H1 (cell line): ENCODE measurements at regions not wholly inside any gene's neighbourhood (a gene's known extent, or its start where the extent isn't known, plus 50 kb on each side); places are given as distances from the start of the nearest gene placed in this dataset.

Experiments
- CTCF ChIA-PET: fragments of 300-600 bp; sonication (Branson Sonifier 250); formaldehyde crosslinking; loops from one replicate; lab custom pipeline; 2021; ENCODE audit not compliant: partially characterized antibody; lab: Charles Lee
- POLR2A ChIA-PET: fragments of 300-600 bp; sonication (Branson Sonifier 250); formaldehyde crosslinking; loops from one replicate; lab custom pipeline; 2021; ENCODE audit warnings: inconsistent platforms; ENCODE audit not compliant: partially characterized antibody; lab: Charles Lee
- DNase-seq, 2 experiments: peaks; one replicate each; pipeline versions ENCODE4 v3.0.0 to v3.0.0-alpha.2; 2010 to 2022; ENCODE audit warnings: low spot score in 2 of 2, low read depth in 1 of 2, mixed read lengths in 1 of 2
- FAIRE-seq: peaks from 2 replicates; lab custom pipeline; 2011; peaks lifted over from hg19 to GRCh38; lab: Jason Lieb, UNC
- H2AFZ ChIP-seq: 2 replicates; pipeline ENCODE4 v1.8.1; 2012; ENCODE audit warnings: low read length, inconsistent platforms
- H2AK5ac ChIP-seq: 2 replicates; pipeline ENCODE4 v1.6.1; 2013; ENCODE audit warnings: low read depth, low read length
- H2BK120ac ChIP-seq: replicated peaks from 2 replicates; pipeline ENCODE3; 2013; ENCODE audit warnings: low read depth, low read length, inconsistent platforms
- H2BK12ac ChIP-seq: 2 replicates; pipeline ENCODE4 v1.6.1; 2013; ENCODE audit warnings: low read depth, low read length
- H2BK15ac ChIP-seq: 2 replicates; pipeline ENCODE4 v1.6.1; 2013; ENCODE audit warnings: low read length
- H2BK20ac ChIP-seq: 2 replicates; pipeline ENCODE4 v1.6.1; 2013; ENCODE audit warnings: low read length
- H2BK5ac ChIP-seq: 2 replicates; pipeline ENCODE4 v1.6.1; 2013; ENCODE audit warnings: low read depth, low read length
- H3K14ac ChIP-seq: 2 replicates; pipeline ENCODE4 v1.6.1; 2013; ENCODE audit warnings: inconsistent platforms; ENCODE audit not compliant: insufficient read length
- H3K18ac ChIP-seq: 2 replicates; pipeline ENCODE4 v1.6.1; 2013; ENCODE audit warnings: low read length; ENCODE audit errors: extremely low read depth
- H3K23ac ChIP-seq: 2 replicates; pipeline ENCODE4 v1.6.1; 2013; ENCODE audit warnings: inconsistent platforms; ENCODE audit not compliant: insufficient read length
- H3K23me2 ChIP-seq: 2 replicates; pipeline ENCODE4 v1.6.1; 2013; ENCODE audit warnings: low read depth, low read length
- H3K27ac ChIP-seq: 2 replicates; pipeline ENCODE4 v1.6.1; 2011; ENCODE audit warnings: low read depth, low read length, inconsistent platforms
- H3K27me3 ChIP-seq, 4 experiments: replicated peaks in 1 of 4; 1 replicate in 1 of 4; 2 replicates in 3 of 4; pipeline versions ENCODE4 v1.6.1 to v1.8.1; 2011 to 2013; ENCODE audit warnings: low read length in 3 of 4, mild to moderate bottlenecking in 3 of 4, inconsistent platforms in 2 of 4, mixed read lengths in 2 of 4, moderate library complexity in 1 of 4; ENCODE audit not compliant: control insufficient read depth in 3 of 4, insufficient read depth in 3 of 4; ENCODE audit errors: extremely low read depth in 1 of 4
- H3K36me3 ChIP-seq, 4 experiments: 2 replicates each; pipeline versions ENCODE4 v1.6.1 to v1.8.1; 2011 to 2013; ENCODE audit warnings: mild to moderate bottlenecking in 4 of 4, low read length in 3 of 4, moderate library complexity in 2 of 4, control low read depth in 1 of 4, inconsistent platforms in 1 of 4; ENCODE audit not compliant: insufficient read depth in 4 of 4, control insufficient read depth in 2 of 4
- H3K4ac ChIP-seq: replicated peaks from 2 replicates; pipeline ENCODE3; 2013; ENCODE audit warnings: low read length, low read depth, mixed read lengths, inconsistent platforms; ENCODE audit not compliant: insufficient read length
- H3K4me1 ChIP-seq, 4 experiments: replicated peaks in 1 of 4; 1 replicate in 1 of 4; 2 replicates in 3 of 4; pipeline versions ENCODE4 v1.6.1 to v1.8.1; 2011 to 2013; ENCODE audit warnings: low read length in 3 of 4, inconsistent platforms in 2 of 4, mixed read lengths in 1 of 4; ENCODE audit not compliant: insufficient read depth in 4 of 4, control insufficient read depth in 3 of 4
- H3K4me2 ChIP-seq, 2 experiments: 2 replicates each; pipeline versions ENCODE4 v1.6.1 to v1.8.1; 2011 to 2013; ENCODE audit warnings: low read depth in 2 of 2, low read length in 2 of 2, control low read depth in 1 of 2, inconsistent platforms in 1 of 2, mild to moderate bottlenecking in 1 of 2; ENCODE audit not compliant: insufficient read depth in 1 of 2
- H3K4me3 ChIP-seq, 4 experiments: fragments of 200-600, 300-600 bp in 1 of 4; sonication (generic), shearing (Covaris generic), sonication (Bioruptor Twin) in 1 of 4; 2 replicates each; pipeline versions ENCODE4 v1.5.1 to v1.8.1; 2011 to 2016; ENCODE audit warnings: low read length in 4 of 4, low read depth in 3 of 4, control low read depth in 2 of 4, inconsistent platforms in 2 of 4, mild to moderate bottlenecking in 2 of 4, mixed read lengths in 1 of 4, moderate library complexity in 1 of 4; ENCODE audit not compliant: insufficient read depth in 2 of 4; ENCODE audit errors: extremely low read depth in 1 of 4
- H3K56ac ChIP-seq: replicated peaks from 2 replicates; pipeline ENCODE3; 2013; ENCODE audit warnings: low read depth, mild to moderate bottlenecking, mixed read lengths, low read length, inconsistent platforms; ENCODE audit not compliant: insufficient read length
- H3K79me1 ChIP-seq: 2 replicates; pipeline ENCODE4 v1.6.1; 2013; ENCODE audit warnings: low read depth, low read length, control low read depth
- H3K79me2 ChIP-seq, 2 experiments: 2 replicates each; pipeline versions ENCODE4 v1.6.1 to v1.8.1; 2012 to 2013; ENCODE audit warnings: low read length in 2 of 2, mild to moderate bottlenecking in 2 of 2, inconsistent platforms in 1 of 2; ENCODE audit not compliant: insufficient read depth in 2 of 2, control insufficient read depth in 1 of 2
- H3K9ac ChIP-seq, 4 experiments: replicated peaks in 1 of 4; 1 replicate in 1 of 4; 2 replicates in 3 of 4; pipeline versions ENCODE4 v1.6.1 to v1.8.1; 2011 to 2013; ENCODE audit warnings: low read depth in 3 of 4, low read length in 3 of 4, control low read depth in 2 of 4, mild to moderate bottlenecking in 2 of 4, moderate library complexity in 2 of 4, inconsistent platforms in 1 of 4; ENCODE audit errors: extremely low read depth in 1 of 4
- H3K9me3 ChIP-seq, 2 experiments: 2 replicates each; pipeline versions ENCODE4 v1.6.1 to v1.8.1; 2012 to 2013; ENCODE audit warnings: mild to moderate bottlenecking in 2 of 2, moderate library complexity in 2 of 2, control low read depth in 1 of 2, inconsistent platforms in 1 of 2, low read depth in 1 of 2, low read length in 1 of 2, mixed read lengths in 1 of 2; ENCODE audit not compliant: insufficient read depth in 2 of 2
- H4K20me1 ChIP-seq, 2 experiments: replicated peaks in 1 of 2; 2 replicates each; pipeline versions ENCODE3 to v1.8.1; 2011 to 2013; ENCODE audit warnings: inconsistent platforms in 2 of 2, low read length in 2 of 2, mild to moderate bottlenecking in 1 of 2; ENCODE audit not compliant: insufficient read depth in 2 of 2, control insufficient read depth in 1 of 2
- H4K5ac ChIP-seq: 2 replicates; pipeline ENCODE4 v1.6.1; 2013; ENCODE audit warnings: low read length, low read depth, mixed read lengths, inconsistent platforms; ENCODE audit not compliant: insufficient read length
- H4K8ac ChIP-seq: 2 replicates; pipeline ENCODE4 v1.8.0; 2013; ENCODE audit warnings: mild to moderate bottlenecking, moderate library complexity, low read length, inconsistent platforms; ENCODE audit not compliant: insufficient read depth; ENCODE audit errors: extremely low read depth
- H4K91ac ChIP-seq: replicated peaks from 2 replicates; pipeline ENCODE3; 2013; ENCODE audit warnings: low read length, mixed read lengths, inconsistent platforms; ENCODE audit not compliant: insufficient read length
- BRCA1 ChIP-seq: IDR thresholded peaks from 2 replicates; pipeline ENCODE4 v1.6.1; 2012; ENCODE audit warnings: low read depth, low read length, improper control_type of control experiment
- JUN ChIP-seq: IDR thresholded peaks from 2 replicates; pipeline ENCODE4 v1.6.1; 2011; ENCODE audit warnings: low read depth, mild to moderate bottlenecking, improper control_type of control experiment, low read length
- KDM1A ChIP-seq: fragments of 200-600, 300-600 bp; sonication (generic); IDR thresholded peaks from 2 replicates; pipeline ENCODE4 v1.7.1; 2016; ENCODE audit warnings: mild to moderate bottlenecking, low read length, borderline replicate concordance
- SAP30 ChIP-seq: fragments of 300-600 bp; sonication (generic); IDR thresholded peaks from 2 replicates; pipeline ENCODE4 v1.7.1; 2012; ENCODE audit warnings: low read length, moderate library complexity, mild to moderate bottlenecking, inconsistent platforms; ENCODE audit not compliant: insufficient read depth, insufficient replicate concordance
- SP1 ChIP-seq: IDR thresholded peaks from 2 replicates; pipeline ENCODE4 v1.6.1; 2011; ENCODE audit warnings: low read depth, low read length
- TBP ChIP-seq: IDR thresholded peaks from 2 replicates; pipeline ENCODE4 v1.6.1; 2011; ENCODE audit warnings: low read depth, low read length, improper control_type of control experiment
- YY1 ChIP-seq: IDR thresholded peaks from 2 replicates; pipeline ENCODE4 v1.6.1; 2011; ENCODE audit warnings: low read depth, mild to moderate bottlenecking, low read length
- WGBS, 2 experiments: shearing (Covaris generic) in 1 of 2; methylation state at CpG; one replicate each; pipeline versions ENCODE4 v1.1.6 to v1.1.7; 2013 to 2015; ENCODE audit warnings: low lambda C conversion rate in 2 of 2, mixed read lengths in 2 of 2, inconsistent platforms in 1 of 2, low coverage in 1 of 2, missing lambda C conversion rate in 1 of 2; ENCODE audit not compliant: insufficient replicate concordance in 2 of 2, insufficient coverage in 1 of 2, insufficient read length in 1 of 2; ENCODE audit errors: extremely low coverage in 1 of 2, missing lambda C conversion rate in 1 of 2; 5-methylcytosine and 5-hydroxymethylcytosine counted together
- TF ChIP-seq, protein P1 (sequence below): IDR thresholded peaks from 2 replicates; pipeline ENCODE4 v1.6.1; 2011; ENCODE audit warnings: low read length, improper control_type of control experiment
- TF ChIP-seq, protein P2 (sequence below): IDR thresholded peaks from 2 replicates; pipeline ENCODE4 v1.6.1; 2012; ENCODE audit warnings: inconsistent platforms

DNA sequence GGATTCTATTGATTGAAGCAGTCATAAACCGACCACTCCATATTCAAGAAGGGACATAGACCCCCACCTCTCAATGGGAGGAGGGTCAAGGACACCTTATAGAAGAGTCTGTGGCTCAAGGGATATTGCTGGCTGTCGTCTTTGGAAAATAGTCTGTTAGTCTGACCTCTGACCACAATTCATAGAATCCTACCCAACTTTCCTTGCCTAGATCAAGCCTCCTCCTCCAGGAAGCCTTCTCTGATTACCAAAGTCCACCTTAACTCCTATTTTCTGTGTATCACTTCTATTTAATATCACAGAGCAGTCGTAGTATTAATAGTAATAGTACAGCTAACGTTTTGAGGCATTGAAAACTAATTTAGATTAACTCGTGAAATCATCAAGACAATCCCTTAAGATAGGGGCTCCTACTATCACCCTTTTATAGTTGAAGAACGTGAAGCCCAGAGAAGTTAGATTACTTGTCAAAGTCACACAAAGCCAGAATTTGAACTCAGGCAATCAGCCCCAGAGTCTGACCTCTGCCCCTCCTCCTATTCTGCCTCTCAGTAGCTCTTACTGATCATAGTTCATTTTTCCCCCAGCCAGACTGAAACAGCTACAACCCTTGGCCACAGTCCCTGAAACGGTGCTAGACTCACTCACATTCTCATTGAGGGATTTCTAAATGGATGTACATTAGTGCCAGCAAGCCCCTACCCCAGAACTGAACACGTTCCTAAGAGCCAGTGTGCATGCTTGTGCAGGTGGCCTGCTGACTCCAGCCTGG is 636.6 kb downstream of the MID1IP1 start:
- Histone ChIP-seq H3K4me1 (no peaks in the 10 kb centered on the region), H4K5ac (no peak overlapping the region), H2AK5ac (no peak overlapping the region), H4K20me1 (no peaks in the 10 kb centered on the region), H2BK20ac (no peak overlapping the region), H2AFZ (no peak overlapping the region), H2BK12ac (no peak overlapping the region), H3K4me2 (no peak overlapping the region), H3K4me3 (no peak overlapping the region), H3K56ac (no peak overlapping the region), H3K18ac (no peak overlapping the region), H2BK15ac (no peak overlapping the region), H3K14ac (no peak overlapping the region), H4K8ac (no peak overlapping the region), H3K9me3 (no peaks in the 10 kb centered on the region), H3K79me2 (no peaks in the 10 kb centered on the region), H3K9ac (no peak overlapping the region), H3K27ac (no peak overlapping the region), H3K23me2 (no peaks in the 10 kb centered on the region), H2BK120ac (no peak overlapping the region), H3K79me1 (no peaks in the 10 kb centered on the region), H3K36me3 (no peaks in the 10 kb centered on the region), H2BK5ac (no peak overlapping the region), H3K23ac (no peak overlapping the region), H3K27me3 (no peaks in the 10 kb centered on the region), H3K4ac (no peak overlapping the region), H4K91ac (no peak overlapping the region)
- ChIA-PET POLR2A (no interaction called here), CTCF (interaction anchor here (0.6 to 0.7 kb wide), 2 partner anchors 29 to 70 kb away, joined by 3 read pairs; no protein-coding TSS in a partner anchor)
- no peak for FAIRE-seq
- no peak for DNase-seq
- TF ChIP-seq, protein P1, sequence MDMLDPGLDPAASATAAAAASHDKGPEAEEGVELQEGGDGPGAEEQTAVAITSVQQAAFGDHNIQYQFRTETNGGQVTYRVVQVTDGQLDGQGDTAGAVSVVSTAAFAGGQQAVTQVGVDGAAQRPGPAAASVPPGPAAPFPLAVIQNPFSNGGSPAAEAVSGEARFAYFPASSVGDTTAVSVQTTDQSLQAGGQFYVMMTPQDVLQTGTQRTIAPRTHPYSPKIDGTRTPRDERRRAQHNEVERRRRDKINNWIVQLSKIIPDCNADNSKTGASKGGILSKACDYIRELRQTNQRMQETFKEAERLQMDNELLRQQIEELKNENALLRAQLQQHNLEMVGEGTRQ: no peak
- TF ChIP-seq YY1 (no peak), SP1 (no peak), SAP30 (no peak), TBP (no peak), BRCA1 (no peak), JUN (no peak), KDM1A (no peak)
- TF ChIP-seq, protein P2, sequence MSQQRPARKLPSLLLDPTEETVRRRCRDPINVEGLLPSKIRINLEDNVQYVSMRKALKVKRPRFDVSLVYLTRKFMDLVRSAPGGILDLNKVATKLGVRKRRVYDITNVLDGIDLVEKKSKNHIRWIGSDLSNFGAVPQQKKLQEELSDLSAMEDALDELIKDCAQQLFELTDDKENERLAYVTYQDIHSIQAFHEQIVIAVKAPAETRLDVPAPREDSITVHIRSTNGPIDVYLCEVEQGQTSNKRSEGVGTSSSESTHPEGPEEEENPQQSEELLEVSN: no peak
- 79% methylated on average over 8 of the region's 8 CpGs; no CpG with 5 or more reads in 1 of the 2 experiments for WGBS, 2 experiments
